Glomerular visceral epithelial cell (primary cell): ENCODE measurements at regions not wholly inside any gene's neighbourhood (a gene's known extent, or its start where the extent isn't known, plus 50 kb on each side); places are given as distances from the start of the nearest gene placed in this dataset.
"Not testable (repeated sequence)": the region's sequence is repeated elsewhere in the genome, so short reads cannot be mapped to it uniquely, and the experiment has no call there.

ENCODE experiments used
- DNase-seq: peaks from one replicate; pipeline ENCODE4 v3.0.0-alpha.2; 2016; ENCODE audit errors: extremely low spot score

DNA sequence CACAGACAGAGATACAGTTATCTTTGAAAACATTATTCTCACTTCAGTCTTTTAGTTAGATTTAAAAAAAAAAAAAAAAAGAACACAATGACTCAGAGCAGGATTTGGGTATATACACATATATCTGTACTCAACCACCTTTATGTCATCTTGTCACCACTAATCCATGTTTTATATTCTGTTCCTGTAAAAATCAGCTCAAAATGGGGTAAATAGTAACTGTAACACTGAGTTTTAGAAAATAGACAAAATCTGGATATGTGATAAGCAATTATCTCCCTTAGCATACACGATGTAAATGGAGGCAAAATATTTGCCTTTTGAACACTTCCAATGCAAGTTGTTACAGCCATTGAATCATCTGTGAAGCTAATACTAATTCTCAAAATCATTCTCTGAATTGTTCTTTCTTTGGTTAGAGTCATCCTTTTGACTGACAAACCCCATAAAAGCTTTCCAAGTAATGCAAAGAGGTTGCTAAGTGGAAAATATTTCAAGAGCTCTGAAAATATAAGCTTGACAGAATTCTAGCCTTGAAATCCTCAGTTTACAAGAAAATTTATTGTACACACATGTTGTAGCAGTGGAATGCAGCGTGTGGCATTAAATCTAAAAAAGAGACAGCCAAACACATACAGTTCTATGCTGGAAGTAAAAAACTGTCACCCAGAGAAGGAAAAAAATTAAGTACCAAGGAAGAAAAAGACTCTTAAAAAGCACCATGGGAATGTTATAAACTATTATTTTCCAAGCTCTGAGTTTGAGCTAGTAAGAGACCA is 502.2 kb upstream of the PHF14 start:
- DNase-seq: no peak

- no peak for DNase-seq
Observed at GRCh38 chr7:10472115-10472514, 501.6 kb upstream of the PHF14 start.

- no peak for DNase-seq
Observed at GRCh38 chr7:10473569-10473968, 500.1 kb upstream of the PHF14 start.

- DNase-seq: peak; percentile 9
Observed at GRCh38 chr7:10474048-10474447, 499.6 kb upstream of the PHF14 start.

DNA sequence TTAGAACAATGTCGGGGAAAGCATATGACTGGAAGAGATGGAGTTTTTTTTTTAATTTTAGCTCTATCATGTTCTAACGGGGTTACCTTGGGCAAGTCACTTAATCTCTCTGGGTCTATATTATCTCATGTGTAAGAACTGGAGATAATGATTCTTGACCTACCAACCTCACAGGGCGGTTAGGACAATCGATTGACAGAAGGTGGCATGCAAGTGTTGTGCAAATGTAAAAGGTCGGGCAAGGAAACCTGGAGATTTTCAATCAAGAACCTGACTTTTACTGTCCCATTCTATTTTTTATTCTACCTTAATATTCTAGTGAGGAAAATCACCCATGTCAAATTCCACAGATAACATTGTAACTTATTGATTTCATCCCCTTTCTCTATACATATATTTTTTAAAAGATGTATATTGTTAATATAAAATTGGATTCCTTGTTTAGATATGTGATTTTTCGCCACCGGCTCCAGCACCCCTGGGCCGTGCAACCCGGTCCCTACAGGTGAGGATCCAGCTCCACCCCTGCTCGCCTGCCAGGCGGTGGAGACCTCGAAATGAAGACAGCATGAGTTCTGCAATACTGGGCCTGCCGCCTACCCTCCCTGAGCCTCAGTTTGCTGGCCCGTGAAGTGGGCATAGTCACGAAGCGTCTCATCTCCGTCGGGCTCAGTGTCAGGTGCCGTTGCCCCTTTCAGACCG is 497.6 kb upstream of the PHF14 start:
- DNase-seq: no peak

- no peak for DNase-seq
Observed at GRCh38 chr7:10476642-10477041, 497.0 kb upstream of the PHF14 start.

DNA sequence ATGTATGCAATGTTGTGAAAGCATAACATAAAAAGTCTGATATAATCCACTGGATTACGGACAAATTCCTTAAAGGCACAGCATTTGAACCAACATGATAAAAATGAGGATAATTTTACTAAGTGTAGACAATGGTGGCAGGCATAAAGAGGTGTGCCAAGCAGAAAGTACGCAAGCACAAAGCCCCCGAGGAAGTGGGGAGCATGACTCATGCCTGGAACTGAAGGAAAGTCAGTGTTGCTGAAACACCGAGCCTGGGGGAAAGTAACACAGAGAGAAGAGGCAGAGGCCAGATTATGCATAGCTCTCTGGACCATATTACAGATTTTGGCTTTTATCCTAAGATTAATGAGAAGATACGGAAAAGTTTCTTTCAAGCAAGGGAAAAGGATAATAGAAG is 490.0 kb upstream of the PHF14 start:
- DNase-seq: no peak

DNA sequence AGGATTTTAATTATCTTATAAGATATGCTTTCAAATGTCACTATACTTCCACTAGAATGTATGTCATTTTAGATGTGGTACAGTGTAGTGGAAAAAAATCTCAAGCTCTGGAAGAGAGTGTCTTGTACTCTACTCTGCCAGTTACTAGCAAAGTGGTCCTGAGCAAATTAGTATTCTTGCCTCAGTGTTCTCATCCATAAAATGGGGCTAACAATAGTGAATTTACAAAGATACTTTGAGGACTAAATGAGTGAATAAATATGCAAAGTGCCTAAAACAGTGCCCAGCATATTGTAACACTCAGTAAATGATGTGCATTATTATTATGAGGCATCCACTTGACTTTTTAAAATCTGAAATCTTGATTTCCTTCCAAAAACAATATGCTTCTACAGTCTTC is 488.9 kb upstream of the PHF14 start:
- no peak for DNase-seq

GRCh38 chr7:10501206-10501884 is 472.3 kb upstream of the PHF14 start:
- DNase-seq: not testable (repeated sequence)

DNA sequence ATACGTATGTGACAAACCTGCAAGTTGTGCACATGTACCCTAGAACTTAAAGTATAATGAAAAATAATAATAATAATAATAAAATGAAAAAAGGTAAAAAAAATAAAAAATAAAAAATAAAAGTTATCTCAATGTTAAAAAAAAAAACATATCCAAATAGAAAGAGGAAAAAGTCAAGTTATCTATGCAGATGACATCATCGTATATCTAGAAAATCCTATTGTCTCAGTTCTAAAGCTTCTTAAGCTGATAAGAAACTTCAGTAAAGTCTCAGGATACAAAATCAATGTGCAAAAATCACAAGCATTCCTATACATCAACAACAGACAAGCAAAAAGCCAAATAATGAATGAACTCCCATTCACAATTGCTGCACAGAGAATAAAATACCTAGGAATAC is 466.6 kb upstream of the PHF14 start:
- DNase-seq: no peak

DNA sequence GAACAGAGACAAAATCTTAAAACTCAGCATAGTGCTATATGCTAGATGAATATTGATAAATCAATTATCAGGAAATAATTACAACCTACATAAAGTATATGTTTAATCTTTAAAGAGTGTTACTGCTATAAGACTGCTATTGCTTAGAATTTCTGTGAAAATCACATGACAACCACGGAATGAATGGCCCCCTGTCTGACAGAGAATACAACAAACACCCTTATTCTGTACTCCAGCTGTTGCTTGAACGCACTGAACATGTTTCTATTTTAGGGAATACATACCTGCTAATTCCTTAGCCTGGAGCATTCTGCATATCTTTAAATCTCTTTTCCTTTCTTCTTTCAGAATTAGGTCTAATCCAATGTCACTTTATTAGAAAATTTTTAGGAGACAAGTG is 452.4 kb upstream of the PHF14 start:
- DNase-seq: no peak

GRCh38 chr7:10533429-10533828 is 440.2 kb upstream of the PHF14 start:
- DNase-seq: not testable (repeated sequence)

GRCh38 chr7:10536561-10536960 is 437.1 kb upstream of the PHF14 start:
- no peak for DNase-seq

GRCh38 chr7:10537764-10538163 is 435.9 kb upstream of the PHF14 start:
- no peak for DNase-seq

- no peak for DNase-seq
Observed at GRCh38 chr7:10557375-10557774, 416.3 kb upstream of the PHF14 start.

GRCh38 chr7:10560497-10560896 is 413.2 kb upstream of the PHF14 start:
- DNase-seq: no peak

- no peak for DNase-seq
Observed at GRCh38 chr7:10568891-10569290, 404.8 kb upstream of the PHF14 start.

- DNase-seq: no peak
Observed at GRCh38 chr7:10571759-10572158, 401.9 kb upstream of the PHF14 start.

GRCh38 chr7:10577866-10578374 is 395.8 kb upstream of the PHF14 start:
- no peak for DNase-seq

DNA sequence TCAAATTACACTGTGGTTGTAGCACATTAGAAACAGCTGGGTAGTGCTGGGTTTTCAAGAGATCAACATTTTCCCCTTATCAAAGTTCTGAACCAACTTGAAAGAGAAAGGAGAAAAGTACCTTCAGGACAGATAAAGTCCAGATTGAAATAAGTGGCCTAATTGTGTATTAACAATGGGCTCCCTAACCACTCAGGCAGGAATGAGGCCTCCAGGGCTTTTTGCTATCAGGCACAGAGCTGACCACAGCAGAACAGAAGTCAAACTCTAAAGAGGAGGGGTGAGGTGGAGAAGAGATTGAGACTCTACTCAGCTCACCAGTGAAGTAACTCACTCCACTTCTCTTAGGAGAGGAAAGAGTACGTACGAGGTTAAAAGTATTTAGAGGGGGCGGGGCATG is 394.1 kb upstream of the PHF14 start:
- DNase-seq: no peak

GRCh38 chr7:10584886-10585285 is 388.8 kb upstream of the PHF14 start:
- no peak for DNase-seq

DNA sequence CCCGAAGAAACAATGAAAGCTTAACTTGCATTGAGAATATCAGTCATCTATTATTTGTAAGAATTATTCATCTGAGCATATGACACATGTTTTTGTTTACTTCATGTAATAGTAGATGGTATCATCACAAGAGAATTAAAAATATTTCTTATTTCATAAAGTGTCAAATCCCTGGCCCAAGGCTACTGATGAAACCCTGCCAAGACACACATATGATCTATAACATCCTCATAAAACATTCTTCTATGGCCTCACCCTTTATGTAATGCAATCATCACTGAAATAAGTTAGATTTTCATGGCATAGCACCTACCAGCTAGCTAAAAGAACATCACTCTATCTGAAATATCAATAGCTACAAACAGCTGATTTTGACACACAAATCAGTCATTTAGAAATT is 385.6 kb upstream of the PHF14 start:
- DNase-seq: no peak

GRCh38 chr7:10592604-10593003 is 381.1 kb upstream of the PHF14 start:
- DNase-seq: no peak
